ENCODE measurements at regions not wholly inside any gene's neighbourhood (a gene's known extent, or its start where the extent isn't known, plus 50 kb on each side); places are given as distances from the start of the nearest gene placed in this dataset.

GRCh38 chr9:88716596-88717290, 181.8 kb downstream of the NXNL2 start:
- ATAC-seq (no peak), FAIRE-seq (no peak)

GRCh38 chr9:88721025-88721424, 186.0 kb downstream of the NXNL2 start:
- no peak overlapping the region for H3K4me3 ChIP-seq
- DNase-seq (ENCODE audit: low read depth in 1 of 2, low spot score in 1 of 2) (no peak), ATAC-seq (no peak), FAIRE-seq (no peak)
- 42% methylated on average over 3 of the region's 3 CpGs for WGBS (ENCODE audit: missing lambda C conversion rate)
- H3K4me2 ChIP-seq, result no peak overlapping the region
- CTCF ChIA-PET, result interaction anchor here (0.7 to 1.6 kb wide), 2 partner anchors 18 to 280 kb away, joined by 3 to 5 read pairs; no protein-coding TSS in a partner anchor
- no peak overlapping the region for H3K27ac ChIP-seq
- TF ChIP-seq ZC3H11A (IDR thresholded peaks at IDR 0.05), result no peak
- TF ChIP-seq, protein P1, sequence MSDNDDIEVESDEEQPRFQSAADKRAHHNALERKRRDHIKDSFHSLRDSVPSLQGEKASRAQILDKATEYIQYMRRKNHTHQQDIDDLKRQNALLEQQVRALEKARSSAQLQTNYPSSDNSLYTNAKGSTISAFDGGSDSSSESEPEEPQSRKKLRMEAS (IDR thresholded peaks at IDR 0.05), result no peak
- TF ChIP-seq, protein P2, sequence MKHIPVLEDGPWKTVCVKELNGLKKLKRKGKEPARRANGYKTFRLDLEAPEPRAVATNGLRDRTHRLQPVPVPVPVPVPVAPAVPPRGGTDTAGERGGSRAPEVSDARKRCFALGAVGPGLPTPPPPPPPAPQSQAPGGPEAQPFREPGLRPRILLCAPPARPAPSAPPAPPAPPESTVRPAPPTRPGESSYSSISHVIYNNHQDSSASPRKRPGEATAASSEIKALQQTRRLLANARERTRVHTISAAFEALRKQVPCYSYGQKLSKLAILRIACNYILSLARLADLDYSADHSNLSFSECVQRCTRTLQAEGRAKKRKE (CRISPR knock-in tag; IDR thresholded peaks at IDR 0.05; ENCODE audit: low read depth), result no peak
- no peak for TF ChIP-seq SREBF2 (IDR thresholded peaks at IDR 0.05)
- no peak for TF ChIP-seq KDM1A (IDR thresholded peaks at IDR 0.05; ENCODE audit: low read depth)
- no peak for TF ChIP-seq RARB (CRISPR knock-in tag; IDR thresholded peaks at IDR 0.05)
- no peak for TF ChIP-seq ZSCAN20 (CRISPR knock-in tag; IDR thresholded peaks at IDR 0.05)
- H3K4me1 ChIP-seq, result 0 out of 3 replicates have a peak, but pooled peaks cover 3% of the 10 kb centered on the region
- POLR2A ChIA-PET, result no interaction called here
- no peaks in the 10 kb centered on the region for H3K9me3 ChIP-seq

More at GRCh38 chr9:88716596-88717290, 181.8 kb downstream of the NXNL2 start:
- no peak overlapping the region for H3K4me2 ChIP-seq
- no peaks in the 10 kb centered on the region for H3K9me3 ChIP-seq
- ChIA-PET POLR2A (no interaction called here), CTCF (no interaction called here)
- no peak overlapping the region for H3K4me3 ChIP-seq
- H3K27ac ChIP-seq, result no peak overlapping the region
- DNase-seq (ENCODE audit: low read depth in 1 of 2, low spot score in 1 of 2), result no peak
- no peaks in the 10 kb centered on the region for H3K4me1 ChIP-seq
- WGBS (ENCODE audit: missing lambda C conversion rate), result 77% methylated on average over 2 of the region's 2 CpGs
- TF ChIP-seq ZC3H11A (IDR thresholded peaks at IDR 0.05) (no peak), RARB (CRISPR knock-in tag; IDR thresholded peaks at IDR 0.05) (no peak), KDM5A (IDR thresholded peaks at IDR 0.05) (no peak), POLR2A (IDR thresholded peaks at IDR 0.05; ENCODE audit: low read length) (no peak), MAFK (IDR thresholded peaks at IDR 0.05; ENCODE audit: partially characterized antibody) (no peak), REST (IDR thresholded peaks at IDR 0.05) (no peak), HOXA7 (CRISPR knock-in tag; IDR thresholded peaks at IDR 0.05) (no peak), HMGXB4 (CRISPR knock-in tag; IDR thresholded peaks at IDR 0.05; ENCODE audit: borderline replicate concordance) (no peak)
- TF ChIP-seq, protein P3, sequence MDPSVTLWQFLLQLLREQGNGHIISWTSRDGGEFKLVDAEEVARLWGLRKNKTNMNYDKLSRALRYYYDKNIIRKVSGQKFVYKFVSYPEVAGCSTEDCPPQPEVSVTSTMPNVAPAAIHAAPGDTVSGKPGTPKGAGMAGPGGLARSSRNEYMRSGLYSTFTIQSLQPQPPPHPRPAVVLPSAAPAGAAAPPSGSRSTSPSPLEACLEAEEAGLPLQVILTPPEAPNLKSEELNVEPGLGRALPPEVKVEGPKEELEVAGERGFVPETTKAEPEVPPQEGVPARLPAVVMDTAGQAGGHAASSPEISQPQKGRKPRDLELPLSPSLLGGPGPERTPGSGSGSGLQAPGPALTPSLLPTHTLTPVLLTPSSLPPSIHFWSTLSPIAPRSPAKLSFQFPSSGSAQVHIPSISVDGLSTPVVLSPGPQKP (IDR thresholded peaks at IDR 0.05; ENCODE audit: low read depth, low read length), result no peak
- TF ChIP-seq, protein P4, sequence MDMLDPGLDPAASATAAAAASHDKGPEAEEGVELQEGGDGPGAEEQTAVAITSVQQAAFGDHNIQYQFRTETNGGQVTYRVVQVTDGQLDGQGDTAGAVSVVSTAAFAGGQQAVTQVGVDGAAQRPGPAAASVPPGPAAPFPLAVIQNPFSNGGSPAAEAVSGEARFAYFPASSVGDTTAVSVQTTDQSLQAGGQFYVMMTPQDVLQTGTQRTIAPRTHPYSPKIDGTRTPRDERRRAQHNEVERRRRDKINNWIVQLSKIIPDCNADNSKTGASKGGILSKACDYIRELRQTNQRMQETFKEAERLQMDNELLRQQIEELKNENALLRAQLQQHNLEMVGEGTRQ (IDR thresholded peaks at IDR 0.05), result no peak
